H54 (cell line): ENCODE measurements at regions not wholly inside any gene's neighbourhood (a gene's known extent, or its start where the extent isn't known, plus 50 kb on each side); places are given as distances from the start of the nearest gene placed in this dataset.
"Not testable (repeated sequence)": the region's sequence is repeated elsewhere in the genome, so short reads cannot be mapped to it uniquely, and the experiment has no call there.

ENCODE experiments used
- DNase-seq: peaks from one replicate; pipeline ENCODE4 v3.0.0; 2011; ENCODE audit warnings: low spot score, mixed read lengths; ENCODE audit not compliant: insufficient read length
- FAIRE-seq: peaks from 3 replicates; lab custom pipeline; 2011; peaks lifted over from hg19 to GRCh38; lab: Jason Lieb, UNC
- POLR2A ChIP-seq: IDR thresholded peaks from 2 replicates; pipeline ENCODE4 v1.6.1; 2011; ENCODE audit warnings: low read depth, mild to moderate bottlenecking, low read length

DNA sequence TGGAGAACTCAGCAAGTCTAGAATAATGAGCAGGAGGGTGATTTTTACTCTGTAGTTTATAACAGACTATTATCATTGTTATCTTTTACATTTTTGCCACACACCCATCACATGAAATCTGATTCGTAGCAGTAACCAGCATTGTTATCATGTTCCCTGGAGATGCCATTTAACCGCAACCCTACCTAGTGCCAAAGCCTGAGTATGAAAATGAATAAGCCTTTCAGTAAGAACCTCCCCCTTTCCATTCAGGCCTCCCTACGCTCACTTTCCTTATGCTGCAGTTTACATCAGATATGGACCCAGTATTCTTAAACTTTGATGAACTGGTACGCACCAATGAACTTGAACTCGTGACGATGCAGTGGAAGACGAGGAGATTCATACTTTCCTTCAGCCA, 158.7 kb upstream of the SPRED1 start:
- no peak for FAIRE-seq

DNA sequence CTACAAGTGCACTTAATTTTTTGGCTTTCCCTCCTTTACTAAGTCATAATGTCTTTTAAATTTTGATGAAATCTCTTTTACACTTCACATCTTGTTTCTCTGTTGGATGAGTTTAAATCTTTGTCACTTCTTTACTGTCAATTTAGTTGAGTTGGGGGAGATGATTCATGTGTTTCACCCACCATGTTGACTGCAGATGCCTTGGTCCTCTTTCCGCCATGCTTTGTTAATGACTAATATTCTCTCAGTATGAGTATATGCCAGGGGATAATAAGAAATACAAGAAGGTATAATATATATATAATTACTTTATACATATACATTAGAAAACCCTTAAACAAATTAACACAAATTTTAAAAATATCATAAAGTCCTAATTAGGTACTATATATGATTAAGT, 149.7 kb upstream of the SPRED1 start:
- FAIRE-seq, result no peak
- no peak for TF ChIP-seq POLR2A
- DNase-seq, result no peak

More for the DNA sequence above, 158.7 kb upstream of the SPRED1 start:
- TF ChIP-seq POLR2A, result no peak
- no peak for DNase-seq

DNA sequence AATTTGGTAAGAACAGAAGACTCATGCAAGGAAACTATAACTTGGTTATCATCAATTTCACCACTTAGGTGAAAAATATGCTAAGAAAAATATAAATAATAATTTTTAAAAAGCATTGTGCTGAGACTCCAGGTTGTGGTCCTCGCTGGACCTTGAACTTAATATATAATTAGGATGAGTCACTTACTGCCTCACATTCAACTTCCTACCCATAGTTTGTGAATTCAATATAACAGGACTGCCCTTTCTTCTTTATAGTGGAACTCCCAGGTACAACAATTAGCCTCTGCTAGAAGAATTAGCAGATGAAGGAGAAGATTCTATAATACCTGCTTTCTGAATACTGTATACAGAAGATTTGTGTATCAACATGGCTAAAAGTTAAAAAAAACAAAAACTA, 149.1 kb upstream of the SPRED1 start:
- FAIRE-seq (no peak), DNase-seq (no peak)
- no peak for TF ChIP-seq POLR2A

DNA sequence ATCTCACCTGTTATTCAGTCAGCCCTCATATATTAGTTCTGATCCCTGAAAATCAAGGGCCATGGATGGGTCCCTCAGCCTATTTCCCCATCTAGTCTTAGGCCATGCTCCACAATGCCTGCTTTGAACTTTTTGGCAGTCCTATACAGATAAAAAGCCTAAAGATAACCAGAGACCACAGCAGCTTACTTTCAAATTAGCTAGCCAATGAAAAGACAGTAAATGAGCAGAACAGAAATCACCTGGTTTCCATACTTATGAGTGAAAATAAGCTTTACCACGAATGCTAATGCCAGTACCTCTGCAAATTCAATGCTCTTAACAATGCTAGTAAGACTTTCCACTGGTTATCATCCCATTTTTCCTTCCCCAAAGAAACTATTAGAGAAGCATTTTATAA, 141.6 kb upstream of the SPRED1 start:
- no peak for TF ChIP-seq POLR2A
- no peak for FAIRE-seq
- DNase-seq, result no peak

DNA sequence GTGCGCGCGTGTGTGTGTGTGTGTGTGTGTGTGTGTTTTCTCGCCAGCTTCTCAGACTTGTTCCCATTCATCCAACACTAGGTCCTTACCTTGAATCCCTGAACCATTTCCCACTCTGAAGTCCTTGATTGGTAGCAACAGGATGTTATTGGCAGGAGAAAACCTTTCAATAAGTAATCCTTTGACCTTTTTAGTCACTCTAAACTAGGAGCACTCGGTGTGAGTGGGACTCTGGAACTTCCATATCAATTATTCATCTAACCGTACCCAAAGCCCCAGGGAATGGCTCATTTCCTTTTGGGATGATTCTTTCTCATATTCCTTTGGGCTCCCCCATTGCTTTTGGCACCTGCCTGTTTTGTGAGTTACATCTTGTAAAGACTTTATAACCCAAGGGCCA, 140.2 kb upstream of the SPRED1 start:
- TF ChIP-seq POLR2A, result no peak
- FAIRE-seq (no peak), DNase-seq (no peak)

DNA sequence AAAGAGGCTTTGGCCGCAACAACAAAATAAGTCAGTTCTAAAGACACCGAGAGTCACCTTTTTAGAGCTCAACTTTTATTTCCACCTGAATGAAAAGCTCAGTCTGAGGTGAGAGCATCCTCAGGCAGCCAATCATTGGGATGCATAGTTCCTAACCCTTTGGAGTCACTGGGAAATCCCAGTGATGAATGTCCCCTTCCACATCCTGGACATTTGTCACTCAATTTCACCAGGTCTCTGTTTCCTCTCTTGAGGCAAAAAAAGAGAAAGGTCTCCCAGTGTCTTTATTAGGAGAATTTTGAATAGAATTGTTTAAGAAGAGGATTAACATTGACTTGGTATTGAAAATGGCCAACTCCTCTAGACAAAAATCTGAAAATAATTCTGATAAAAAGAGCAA, 137.5 kb upstream of the SPRED1 start:
- DNase-seq (no peak), FAIRE-seq (no peak)
- no peak for TF ChIP-seq POLR2A

DNA sequence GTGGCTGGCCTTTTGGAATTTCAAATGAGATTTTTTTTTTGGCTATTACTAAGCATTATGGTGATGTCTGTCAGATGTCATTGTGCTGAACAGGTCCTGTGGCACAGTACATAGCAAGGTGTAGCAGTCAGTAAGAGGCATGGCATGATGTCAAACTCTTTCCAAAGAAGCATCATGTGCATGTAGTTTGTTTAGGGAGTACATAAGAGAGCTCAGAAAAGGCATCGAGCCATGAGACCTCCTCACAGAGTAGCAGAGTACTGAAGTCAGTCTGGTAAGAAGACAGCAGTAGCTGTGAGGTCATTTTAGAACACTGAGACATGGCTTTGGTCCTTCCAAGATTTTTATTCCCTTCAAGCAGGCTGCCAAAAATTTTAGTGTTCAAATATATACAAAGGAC, 134.9 kb upstream of the SPRED1 start:
- TF ChIP-seq POLR2A, result no peak
- no peak for FAIRE-seq
- DNase-seq, result no peak

DNA sequence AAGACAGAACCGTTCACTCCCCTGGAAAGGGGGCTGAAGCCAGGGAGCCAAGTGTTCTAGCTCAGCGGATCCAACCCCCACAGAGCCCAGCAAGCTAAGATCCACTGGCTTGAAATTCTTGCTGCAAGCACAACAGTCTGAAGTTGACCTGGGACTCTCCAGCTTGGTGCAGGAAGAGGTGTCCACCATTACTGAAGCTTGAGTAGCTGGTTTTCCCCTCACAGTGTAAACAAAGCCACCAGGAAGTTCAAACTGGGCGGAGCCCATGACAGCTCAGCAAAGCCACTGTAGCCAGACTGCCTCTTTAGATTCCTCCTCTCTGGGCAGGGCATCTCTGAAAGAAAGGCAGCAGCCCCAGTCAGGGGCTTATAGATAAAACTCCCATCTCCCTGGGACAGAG, 132.8 kb upstream of the SPRED1 start:
- not testable (repeated sequence) for DNase-seq, FAIRE-seq

DNA sequence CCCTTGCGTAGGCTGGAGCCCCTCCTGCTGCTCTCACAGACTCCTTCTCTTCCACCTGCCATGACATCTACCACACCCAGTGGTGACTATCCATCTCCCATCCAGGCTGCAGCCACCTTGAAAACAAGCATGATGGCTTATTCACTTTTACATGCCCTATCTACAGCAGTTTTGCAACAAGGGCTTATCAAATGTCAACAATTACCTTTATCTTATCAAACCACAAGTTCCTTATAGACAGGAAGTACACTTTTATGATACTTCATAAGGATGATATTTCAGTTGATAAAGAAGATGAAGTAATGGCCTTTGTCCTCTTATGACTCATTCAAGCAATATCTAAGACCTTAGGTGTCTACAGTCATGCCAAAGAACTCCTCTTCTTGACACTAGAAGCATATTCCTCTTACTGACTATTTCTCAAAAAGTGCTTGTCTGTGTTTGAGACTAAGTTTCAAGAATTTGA, 125.3 kb upstream of the SPRED1 start:
- no peak for DNase-seq
- no peak for TF ChIP-seq POLR2A
- FAIRE-seq, result no peak

DNA sequence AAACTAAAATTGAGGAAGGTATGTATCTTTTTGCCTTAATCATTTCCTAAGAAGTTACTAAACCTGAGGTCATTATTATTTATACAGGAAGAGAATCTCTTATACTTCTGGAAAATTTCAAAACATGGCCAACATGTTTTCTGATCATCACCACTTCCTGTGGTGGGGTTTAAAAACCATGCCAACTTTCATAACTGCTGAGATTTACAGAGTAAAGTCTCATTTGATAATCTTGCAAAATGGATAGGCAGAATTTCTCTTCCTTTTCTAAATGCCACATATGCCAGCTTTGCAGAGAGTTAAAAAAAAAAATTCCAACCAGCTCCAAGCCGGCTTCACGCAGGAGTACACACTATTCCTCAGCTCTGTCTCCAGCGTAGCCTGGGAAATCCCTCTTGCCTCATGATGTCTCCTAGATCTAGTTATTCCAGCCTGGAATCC, 124.3 kb upstream of the SPRED1 start:
- DNase-seq, result no peak
- FAIRE-seq, result no peak
- TF ChIP-seq POLR2A, result no peak

DNA sequence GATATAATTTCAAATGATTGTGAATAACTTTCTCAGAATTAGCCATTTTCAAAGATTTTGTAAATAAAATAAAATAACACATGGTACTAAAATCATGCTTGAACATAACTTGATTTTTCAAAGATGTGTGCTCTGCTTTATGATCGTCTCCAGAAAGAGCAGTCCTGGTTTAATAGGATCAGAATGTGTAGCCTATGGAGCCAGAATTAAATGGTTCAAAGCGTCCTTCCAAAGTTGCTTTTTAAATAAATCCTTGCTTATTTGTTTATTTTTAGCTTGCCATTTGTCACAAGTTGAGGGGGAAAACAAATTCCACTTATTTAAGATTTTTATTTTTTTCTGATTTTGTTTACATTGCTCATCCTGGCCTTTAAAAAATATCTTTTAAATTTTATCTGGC, 123.7 kb upstream of the SPRED1 start:
- DNase-seq (no peak), FAIRE-seq (no peak)
- TF ChIP-seq POLR2A, result no peak

DNA sequence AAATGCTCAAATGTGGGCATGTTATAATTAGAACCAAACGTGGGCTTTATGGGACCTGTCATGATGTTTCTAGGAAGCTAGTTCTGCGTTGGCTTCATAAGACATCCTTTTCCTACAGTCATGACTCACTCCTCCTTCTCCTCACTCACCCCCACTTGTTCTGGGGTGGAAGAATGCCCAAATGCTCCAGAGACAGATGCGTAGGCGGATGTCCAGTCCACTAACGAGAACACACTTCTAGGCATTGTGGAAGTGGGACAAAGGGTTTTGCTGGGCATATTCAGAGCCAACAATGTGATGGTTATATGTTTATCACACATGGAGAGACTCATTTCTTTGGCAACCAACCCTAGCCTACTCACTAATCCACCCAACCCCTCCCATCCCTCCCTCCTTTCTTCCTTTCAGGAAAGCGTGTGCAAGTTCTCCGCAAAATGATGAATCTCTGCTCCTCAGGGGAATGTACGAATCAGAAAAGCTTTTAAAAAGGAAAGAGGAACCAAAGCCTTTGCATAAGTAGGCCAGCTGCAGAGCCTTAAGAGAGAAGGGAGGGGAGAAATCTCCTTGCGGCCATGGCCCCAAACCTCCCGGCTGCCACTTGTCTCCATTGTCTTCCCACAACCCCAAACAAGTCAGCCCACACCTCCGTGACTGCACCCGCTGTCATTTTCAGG, 123.0 kb upstream of the SPRED1 start:
- TF ChIP-seq POLR2A, result no peak
- FAIRE-seq (peak; percentile 98), DNase-seq (peak; percentile 26)

DNA sequence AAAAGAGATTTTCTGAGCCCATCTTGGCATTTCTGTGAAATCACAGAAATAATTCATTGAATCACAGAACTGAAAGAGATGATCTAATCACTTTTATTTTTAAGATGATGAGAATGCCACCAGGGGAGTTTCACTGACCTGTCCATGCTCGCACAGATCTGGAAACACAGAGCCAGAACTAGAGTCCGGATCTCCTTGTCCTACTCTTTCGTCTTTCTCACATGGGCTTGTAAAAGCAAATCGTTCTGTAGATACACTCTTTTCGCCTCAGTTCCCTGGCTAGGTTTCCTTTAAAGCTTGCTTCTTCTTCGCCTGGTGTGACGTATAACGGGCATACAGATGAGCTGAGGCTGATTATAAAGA, 122.5 kb upstream of the SPRED1 start:
- FAIRE-seq, result no peak
- TF ChIP-seq POLR2A, result no peak
- no peak for DNase-seq

DNA sequence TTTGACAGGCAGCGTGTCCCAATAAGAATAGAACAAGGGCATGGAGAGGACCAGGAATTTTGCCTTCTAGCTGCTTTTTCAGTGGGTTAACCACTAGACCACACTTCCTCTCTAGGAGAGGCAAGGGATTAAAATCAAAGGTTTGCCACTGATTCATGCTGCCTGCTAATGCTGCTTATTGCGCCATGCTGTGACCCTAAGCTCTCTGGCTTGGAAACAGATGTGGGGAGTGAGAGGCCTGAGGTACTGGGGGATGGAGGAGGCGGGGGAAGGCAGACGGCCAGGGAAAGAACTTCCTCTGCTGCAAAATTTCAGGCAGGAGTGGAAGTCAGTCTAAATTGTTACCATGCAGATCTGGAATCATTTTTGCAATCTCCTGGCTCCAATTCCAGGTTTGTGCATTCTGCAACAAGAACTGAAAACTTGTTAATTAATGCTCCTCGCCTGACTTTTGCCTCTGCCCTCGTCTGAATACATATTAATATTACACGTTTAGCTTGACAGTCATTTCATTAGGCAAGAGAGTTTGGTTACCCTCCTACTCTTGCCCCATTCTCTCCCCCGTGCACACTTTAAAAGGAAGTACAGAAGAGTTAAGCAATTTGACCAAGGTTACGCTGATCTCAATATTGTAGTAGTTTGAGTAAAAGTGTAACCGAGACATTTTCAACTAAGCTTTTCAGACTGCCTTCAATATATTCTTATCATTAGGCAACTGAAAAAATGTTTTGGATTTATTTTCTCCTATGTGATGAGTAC, 121.7 kb upstream of the SPRED1 start:
- TF ChIP-seq POLR2A, result no peak
- FAIRE-seq (peak; percentile 90), DNase-seq (peak; percentile 9)

DNA sequence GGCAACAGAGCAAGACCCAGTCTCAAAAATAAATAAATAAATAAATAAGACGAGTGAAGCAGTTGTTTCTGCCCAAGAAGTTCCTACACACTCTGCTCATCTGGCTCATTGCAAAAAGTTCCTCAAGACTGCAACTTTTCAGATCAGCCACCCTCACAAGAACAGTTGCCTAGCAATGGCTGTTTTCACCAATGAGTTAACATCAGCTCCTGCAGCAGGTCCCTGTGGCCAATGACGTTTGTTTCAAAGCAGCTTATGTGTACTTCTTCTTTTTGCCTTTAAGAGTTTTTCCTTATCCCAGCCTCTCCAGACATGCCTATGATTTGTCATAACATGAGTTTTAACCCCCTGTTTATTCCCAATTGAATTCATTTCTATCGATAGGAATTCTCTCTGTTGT, 118.4 kb upstream of the SPRED1 start:
- DNase-seq (no peak), FAIRE-seq (no peak)
- no peak for TF ChIP-seq POLR2A

DNA sequence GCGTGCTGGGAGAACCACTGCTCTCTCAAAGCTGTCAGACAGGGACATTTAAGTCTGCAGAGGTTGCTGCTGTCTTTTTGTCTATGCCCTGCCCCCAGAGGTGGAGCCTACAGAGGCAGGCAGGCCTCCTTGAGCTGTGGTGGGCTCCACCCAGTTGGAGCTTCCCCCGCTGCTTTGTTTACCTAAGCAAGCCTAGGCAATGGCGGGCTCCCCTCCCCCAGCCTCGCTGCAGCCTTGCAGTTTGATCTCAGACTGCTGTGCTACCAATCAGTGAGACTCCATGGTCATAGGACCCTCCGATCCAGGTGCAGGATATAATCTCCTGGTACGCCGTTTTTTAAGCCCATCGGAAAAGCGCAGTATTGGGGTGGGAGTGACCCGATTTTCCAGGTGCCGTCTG, 110.4 kb upstream of the SPRED1 start:
- FAIRE-seq, result not testable (repeated sequence)

More for the DNA sequence above, 110.4 kb upstream of the SPRED1 start:
- DNase-seq, result not testable (repeated sequence)
